GM12891 (cell line): ENCODE measurements at regions not wholly inside any gene's neighbourhood (a gene's known extent, or its start where the extent isn't known, plus 50 kb on each side); places are given as distances from the start of the nearest gene placed in this dataset.

ENCODE experiments used
- POLR2A ChIP-seq: IDR thresholded peaks from 2 replicates; pipeline ENCODE4 v1.6.1; 2011; ENCODE audit warnings: low read depth, low read length, control low read depth
- POLR2AphosphoS5 ChIP-seq: IDR thresholded peaks from 2 replicates; pipeline ENCODE4 v1.6.1; 2011; ENCODE audit warnings: low read depth, low read length, control low read depth
- TAF1 ChIP-seq: IDR thresholded peaks from 2 replicates; pipeline ENCODE4 v1.6.1; 2011; ENCODE audit warnings: low read depth, low read length, control low read depth

DNA sequence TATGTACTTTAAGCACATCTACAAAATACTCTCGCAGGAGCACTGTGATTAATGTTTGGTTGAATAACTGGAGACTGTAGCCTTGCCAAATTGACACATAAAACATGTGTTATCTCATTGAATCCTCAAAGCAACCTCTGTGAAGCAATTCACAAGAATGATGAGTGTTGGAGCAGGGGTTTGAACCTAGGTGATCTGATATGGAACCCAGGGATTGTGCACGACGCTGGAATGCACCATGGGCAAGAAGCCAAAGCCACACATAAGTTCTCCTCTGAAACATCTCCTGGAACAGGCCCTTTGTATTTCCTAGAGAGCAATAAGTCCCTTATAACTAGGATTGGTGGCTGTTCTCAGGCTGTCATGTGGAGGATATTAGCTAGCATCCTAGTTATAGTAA is 124.6 kb upstream of the IVNS1ABP start:
- TF ChIP-seq POLR2A (no peak), TAF1 (no peak), POLR2AphosphoS5 (no peak)
